ENCODE measurements at regions not wholly inside any gene's neighbourhood (a gene's known extent, or its start where the extent isn't known, plus 50 kb on each side); places are given as distances from the start of the nearest gene placed in this dataset.

DNA sequence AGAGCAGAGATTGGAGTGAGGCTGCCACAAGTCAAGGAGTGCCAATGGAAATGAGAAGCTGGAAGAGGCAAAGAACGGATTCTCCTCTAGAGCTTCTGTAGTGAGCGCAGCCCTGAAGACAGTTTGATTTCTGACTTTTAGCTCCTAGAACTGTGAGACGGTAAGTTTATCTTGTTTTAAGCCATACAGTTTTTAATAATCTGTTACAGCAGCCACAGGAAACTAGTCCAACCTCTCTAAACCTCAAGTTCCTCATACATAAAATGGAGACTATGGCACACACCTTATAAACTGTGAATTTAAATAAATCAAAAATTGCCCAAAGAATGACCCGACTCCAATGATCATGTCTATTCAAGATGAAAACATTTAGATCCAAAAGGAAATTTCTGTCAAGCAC is 596.5 kb downstream of the BCL11A start:
- FAIRE-seq (no peak), DNase-seq (ENCODE audit: low spot score in 2 of 2) (no peak)

DNA sequence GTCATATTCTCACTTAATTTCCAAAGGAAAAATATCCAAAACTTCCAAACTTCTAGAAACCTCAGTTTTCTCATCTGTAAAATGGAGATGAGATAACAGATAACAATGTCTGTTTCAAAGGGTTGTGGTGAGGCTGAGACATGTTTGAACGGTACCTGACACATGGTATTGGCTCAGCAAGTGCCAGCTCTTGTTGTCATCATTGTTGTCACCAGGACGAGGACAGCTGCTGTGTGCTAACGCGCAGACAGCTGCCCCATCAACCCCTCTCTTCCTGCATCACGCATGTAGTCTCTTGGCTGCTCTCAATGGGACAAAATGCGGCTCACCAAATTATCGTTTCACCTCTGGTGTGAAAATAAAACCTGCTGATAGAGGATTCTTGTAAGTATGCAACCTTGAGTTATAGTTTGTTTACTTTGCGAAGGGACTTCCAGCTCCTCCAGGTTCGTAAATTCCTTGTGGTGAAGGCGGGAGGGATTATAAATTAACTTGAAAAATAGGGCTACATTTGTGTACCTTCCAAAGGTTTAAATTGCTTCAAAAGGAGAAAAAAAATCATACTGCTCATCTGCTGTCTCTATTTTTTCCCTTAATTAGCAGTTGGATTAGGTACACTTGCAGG is 605.4 kb downstream of the BCL11A start:
- no peak for DNase-seq (ENCODE audit: low spot score in 2 of 2)
- no peak for FAIRE-seq

DNA sequence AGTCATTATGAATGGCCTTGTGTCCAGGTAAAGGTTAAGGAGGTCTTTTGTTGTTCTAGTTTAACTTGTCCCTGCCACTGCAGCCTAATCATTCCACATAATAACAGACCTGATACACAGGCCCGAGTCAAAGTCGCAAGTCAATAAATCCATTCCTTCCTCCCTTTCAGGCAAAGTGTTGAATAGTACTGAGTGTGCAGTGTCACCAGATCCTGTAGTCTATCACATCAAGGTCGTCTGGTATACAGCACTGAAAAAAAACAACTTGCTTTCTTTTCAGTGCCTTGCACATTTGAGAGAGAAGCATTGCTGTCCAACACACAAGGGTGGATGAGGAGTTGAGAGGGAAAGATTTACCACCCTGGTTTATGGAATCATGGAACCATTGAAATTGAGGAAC is 606.2 kb downstream of the BCL11A start:
- no peak for DNase-seq (ENCODE audit: low spot score in 2 of 2)
- FAIRE-seq = no peak

DNA sequence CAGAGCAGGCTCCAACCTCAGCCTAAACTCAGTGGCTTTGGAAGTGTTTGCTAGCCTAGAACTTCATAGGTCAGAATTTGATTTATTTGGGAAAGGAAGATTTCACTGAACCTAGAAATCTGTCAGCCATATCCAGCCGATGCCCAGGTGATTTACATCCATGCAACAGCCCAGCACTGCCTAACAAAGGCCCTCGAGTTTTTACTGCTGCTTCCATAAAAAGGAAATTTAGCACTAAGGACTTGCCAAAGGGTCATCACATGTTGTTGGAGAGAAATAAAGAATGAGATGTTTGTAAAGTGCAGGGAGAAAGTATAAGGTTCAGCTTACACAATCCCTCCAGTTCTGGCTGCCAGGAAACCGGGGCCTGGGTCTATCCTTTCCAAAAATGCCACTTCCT is 614.2 kb downstream of the BCL11A start:
- no peak for FAIRE-seq

DNA sequence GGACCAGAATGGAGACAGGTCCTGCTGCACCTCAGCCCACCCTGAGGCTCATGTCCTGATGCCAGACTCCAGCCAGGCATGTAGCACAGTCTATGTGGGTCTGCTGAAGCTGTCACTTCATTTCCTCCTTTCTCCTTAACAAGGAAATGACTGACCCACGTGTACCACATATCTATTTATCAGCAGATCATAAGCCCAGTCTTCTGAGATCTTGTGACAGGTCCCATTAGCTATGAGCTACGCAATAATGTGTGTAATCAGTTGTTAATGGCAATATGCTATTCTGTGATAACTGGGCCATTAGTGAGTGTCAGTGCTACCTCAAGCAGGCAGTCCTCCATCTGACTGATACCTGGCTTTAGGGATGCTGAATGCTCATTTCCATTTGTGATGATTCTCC is 615.3 kb downstream of the BCL11A start:
- no peak for FAIRE-seq
- DNase-seq (ENCODE audit: low spot score in 2 of 2) = no peak

More for the DNA sequence above, 614.2 kb downstream of the BCL11A start:
- no peak for DNase-seq (ENCODE audit: low spot score in 2 of 2)

DNA sequence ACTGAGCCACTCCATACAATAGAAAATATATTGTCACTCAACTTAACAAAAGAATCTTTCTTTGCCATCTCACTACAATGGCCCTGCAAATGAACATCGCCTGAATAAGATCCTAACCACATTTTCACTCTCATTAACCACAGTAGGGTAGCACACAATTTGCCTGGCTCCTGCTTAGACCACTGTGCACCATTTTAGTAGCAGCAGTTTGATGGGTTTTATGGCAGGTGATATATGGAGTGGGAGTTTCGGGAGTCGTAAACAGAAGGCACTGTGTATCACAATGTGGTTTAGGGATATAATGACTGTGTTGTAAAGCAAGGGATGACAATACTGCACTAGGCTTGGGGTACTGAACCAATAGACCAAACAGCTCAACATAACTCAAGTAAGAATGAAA is 617.4 kb downstream of the BCL11A start:
- DNase-seq (ENCODE audit: low spot score in 2 of 2) = peak in 1 of 2 donors; percentile 4
- FAIRE-seq = no peak

DNA sequence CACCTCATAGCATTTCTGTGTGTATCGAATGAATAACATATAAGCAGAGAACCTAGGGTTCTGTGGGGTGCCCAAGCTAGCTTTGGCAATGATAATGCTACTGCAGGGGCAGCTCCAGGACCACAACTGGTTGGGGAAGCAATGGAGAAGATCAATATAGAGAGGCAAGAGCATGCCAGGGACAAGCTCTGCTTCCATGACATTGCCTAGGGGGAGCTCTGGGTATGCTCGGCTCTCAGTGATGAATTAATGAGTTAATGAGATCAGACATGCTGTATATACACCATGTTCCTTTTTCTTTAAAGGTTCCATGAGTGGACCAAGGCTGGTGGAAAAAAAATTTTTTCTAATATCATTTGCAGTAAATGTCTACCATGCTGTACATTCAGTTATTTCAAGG is 618.4 kb downstream of the BCL11A start:
- DNase-seq (ENCODE audit: low spot score in 2 of 2) (no peak), FAIRE-seq (no peak)

DNA sequence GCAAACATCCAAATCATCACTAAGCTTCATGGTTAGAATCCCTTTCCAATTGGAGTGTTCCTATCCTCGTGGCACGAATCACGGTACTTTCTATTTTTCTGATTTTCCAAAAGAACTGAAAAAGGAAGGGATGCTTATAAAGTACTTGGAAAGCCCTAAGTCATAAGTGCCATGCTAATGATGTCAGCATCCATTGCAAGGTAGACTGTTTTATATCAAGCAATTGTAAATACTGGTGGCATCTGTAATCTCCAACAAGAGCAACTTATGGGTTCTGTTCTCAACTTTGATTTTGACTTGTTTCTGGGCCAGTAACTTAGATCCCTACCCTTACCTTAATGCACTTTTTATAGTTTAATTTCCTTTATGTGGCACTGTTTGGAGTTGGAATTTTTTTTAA is 619.5 kb downstream of the BCL11A start:
- DNase-seq (ENCODE audit: low spot score in 2 of 2) = no peak
- no peak for FAIRE-seq

DNA sequence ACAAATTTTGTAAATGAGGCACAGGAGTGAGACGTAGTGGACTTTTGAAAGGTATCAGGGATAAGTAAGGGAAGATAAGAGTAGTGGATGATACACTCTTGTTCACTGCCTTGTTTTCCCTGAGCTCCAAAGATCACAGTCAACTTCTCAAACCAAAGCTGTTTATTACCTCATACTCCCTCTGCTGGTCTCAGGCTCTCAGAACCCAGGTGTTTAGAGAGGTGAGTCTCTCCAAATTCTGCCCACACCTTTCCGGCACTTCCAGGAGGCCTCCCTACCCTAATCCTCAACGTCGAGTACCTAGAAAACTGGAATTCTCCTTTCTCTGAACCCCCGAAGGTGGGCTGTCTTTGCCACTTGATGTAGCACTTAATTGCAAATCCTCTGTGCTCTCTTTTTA is 621.1 kb downstream of the BCL11A start:
- FAIRE-seq (no peak), DNase-seq (ENCODE audit: low spot score in 2 of 2) (no peak)

DNA sequence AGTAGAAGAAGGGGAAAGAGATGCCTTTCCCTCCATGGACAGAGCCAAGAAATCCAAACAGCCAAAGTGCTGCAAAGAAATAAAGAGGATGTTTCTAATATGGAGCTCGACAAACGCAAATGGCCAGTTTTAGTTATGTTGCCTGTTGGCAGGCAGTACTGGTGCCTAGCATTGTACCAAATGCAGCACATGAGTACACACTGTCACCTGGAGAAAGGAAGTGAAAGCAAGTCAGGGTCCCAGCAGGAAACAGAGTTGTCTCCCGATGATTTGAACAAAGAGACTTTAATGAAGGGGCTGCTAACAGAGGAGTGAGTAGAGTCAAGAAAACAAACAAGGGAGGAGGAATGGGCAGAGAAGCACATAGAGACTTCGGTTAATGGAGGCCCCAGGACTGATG is 623.0 kb downstream of the BCL11A start:
- DNase-seq (ENCODE audit: low spot score in 2 of 2) = no peak
- FAIRE-seq = no peak

DNA sequence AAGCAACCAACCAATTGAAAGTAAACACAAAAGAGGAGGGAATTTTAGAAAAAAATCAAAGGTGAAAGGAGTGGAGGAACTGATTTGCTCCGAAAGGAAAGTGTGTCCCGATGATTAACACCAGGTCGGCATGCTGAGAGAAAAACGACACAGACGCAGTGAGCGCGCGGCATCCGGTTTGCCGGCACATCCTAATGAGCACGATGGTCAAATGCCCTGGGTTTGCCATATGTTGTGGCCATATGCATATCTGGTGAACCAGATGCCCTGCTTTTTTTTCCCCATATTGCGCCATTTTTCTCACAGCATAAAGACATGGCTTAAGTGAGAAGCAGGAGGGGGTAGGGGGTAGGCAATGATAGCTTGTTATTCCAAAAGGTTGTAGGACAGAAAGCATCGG is 626.7 kb downstream of the BCL11A start:
- DNase-seq (ENCODE audit: low spot score in 2 of 2) (no peak), FAIRE-seq (no peak)

DNA sequence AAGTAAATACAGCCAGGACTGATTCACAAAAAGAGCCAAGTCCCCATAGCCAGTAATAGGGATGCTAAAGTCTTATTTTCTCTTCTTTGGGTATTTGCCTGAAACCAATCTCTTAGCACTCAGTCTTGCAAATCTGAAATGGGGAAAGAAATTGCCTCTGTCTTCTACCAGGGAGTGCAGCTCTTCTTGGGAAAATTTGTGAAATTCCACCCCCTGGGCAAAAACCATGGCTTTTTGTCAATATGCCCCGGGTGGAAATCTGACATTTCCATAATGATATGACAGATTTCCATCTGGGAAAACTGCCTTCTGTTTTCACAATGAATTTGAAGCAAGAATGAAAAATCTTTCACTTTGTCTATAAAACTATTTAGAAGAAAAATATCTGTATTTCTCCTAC is 628.1 kb downstream of the BCL11A start:
- no peak for DNase-seq (ENCODE audit: low spot score in 2 of 2)
- FAIRE-seq = no peak

DNA sequence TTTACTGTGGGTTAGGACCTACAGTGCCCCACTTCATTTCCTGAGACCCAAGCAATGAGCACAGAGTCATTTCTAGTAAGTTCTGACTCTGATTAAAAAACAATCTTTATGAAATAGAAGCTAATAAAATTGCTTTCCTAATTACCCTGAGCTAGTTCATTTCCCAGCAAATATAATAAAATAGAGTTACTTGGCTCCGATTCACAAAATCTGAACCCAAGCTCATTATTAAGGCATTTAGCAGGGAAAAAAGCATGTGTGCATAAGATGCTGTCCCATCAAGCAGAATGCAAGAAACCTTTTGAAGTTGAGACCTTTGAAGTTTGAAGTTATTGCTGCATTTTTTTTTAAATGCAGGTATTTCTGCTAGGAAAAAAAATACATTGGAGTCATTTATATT is 629.1 kb downstream of the BCL11A start:
- no peak for DNase-seq (ENCODE audit: low spot score in 2 of 2)
- FAIRE-seq = no peak

DNA sequence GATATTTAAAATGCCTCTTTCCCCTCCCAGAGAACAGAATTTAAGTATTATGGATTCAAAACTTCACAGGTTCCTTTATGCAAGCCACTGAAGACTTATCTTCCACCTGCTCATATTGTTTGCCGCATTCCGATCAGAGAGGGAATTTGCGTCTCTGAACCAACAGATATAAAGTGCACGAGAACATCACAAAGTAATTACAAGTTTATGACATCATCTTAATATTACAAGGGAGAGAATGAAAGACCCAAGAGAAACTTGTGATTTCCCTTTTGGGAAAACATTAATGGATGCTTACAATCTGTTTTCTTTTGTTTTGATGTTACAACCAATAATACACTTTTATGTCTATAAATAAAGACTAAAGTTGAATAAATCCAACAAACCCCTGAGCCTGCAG is 631.0 kb downstream of the BCL11A start:
- DNase-seq (ENCODE audit: low spot score in 2 of 2) (no peak), FAIRE-seq (no peak)

DNA sequence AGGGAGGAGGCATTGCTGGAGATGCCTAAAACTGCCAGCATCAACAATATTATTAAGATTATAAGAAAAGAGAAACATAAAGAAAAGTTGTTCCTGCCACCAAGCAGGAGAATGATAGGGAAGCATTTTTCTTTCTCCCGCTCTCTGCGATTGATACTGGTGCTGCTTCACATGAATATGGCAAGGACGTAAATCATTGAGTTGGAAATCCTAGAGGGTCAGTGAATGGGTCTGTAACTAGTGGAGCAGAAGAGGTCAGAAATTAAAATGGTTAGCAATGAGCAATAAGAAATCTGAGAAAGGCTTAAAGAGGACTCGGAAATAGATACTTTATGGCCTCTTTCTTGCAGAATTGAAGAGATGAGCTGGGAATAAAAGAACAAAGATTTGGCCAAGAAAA is 631.7 kb downstream of the BCL11A start:
- DNase-seq (ENCODE audit: low spot score in 2 of 2) = no peak
- no peak for FAIRE-seq

DNA sequence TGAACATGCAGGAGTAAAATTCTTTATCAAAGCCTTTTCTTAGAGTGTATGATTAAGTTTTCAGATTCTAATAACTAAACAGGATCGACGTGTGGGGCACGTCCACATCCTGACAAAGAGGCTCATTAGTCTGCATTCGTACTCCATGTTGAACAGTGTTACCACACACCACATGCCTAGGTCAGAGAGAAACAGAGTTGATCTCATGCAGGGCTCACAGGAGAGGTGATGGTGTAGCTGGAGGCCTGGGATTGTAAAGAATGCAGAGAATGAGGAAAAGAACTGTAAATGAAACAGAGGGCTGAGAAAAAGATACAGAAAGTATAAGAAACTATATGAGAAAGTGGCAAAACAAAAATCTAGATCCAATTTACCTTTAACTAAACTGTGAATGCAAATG is 632.5 kb downstream of the BCL11A start:
- DNase-seq (ENCODE audit: low spot score in 2 of 2) (no peak), FAIRE-seq (no peak)

DNA sequence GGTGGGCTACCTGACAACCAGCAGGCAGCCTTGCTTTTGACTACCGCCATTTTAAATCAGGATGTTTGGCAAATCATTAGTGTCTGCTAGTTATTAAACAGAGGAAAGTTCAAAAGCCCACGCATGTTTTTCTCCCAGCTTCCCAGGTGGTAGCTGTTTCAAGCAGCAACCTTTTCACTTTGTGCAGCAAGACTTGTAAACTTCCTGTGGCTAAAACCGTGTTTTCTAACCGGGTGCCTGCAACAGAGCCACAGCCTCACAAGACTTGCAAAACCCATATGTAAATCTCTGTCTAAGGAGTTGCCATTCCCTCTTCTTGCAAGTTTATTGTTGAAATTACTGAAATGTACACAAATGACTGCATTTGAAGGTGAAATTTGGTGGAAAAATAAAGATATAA is 633.1 kb downstream of the BCL11A start:
- FAIRE-seq (no peak), DNase-seq (ENCODE audit: low spot score in 2 of 2) (no peak)

DNA sequence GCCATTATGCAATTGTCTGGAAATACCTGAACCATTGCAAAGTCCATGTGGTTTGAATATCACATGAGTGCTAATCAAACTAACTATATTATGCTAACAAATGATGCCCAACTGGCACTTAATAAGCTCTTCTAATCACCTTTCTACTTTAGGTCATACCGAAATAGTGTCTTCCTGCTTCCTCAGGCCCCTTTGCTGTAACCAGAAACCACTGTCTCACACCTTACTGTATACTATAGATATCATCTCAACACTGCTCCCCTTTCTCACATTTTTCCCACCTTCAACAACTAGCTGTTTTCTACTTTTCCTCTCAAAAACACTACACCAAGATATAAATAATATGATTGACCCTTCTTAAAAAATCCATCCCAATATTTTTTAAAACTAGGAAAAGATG is 633.9 kb downstream of the BCL11A start:
- DNase-seq (ENCODE audit: low spot score in 2 of 2) (no peak), FAIRE-seq (no peak)

DNA sequence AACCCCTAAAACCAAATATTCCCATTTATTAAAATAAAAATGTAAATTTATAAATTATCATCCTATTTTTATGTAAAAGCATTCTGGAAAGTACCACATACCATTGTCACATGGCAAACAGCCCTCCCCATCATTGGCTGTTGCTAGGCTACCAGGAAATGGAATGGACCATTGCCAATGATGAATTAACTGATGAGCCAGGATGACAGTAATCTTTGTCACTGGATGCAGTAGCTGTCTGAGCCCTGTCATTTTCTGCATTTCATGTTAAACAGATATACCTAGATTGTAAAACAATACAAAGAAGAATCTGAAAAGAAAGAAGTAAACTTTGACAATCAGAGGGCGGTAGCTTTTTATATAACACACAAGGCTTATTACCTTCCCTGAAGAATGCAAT is 641.4 kb downstream of the BCL11A start:
- no peak for DNase-seq (ENCODE audit: low spot score in 2 of 2)

DNA sequence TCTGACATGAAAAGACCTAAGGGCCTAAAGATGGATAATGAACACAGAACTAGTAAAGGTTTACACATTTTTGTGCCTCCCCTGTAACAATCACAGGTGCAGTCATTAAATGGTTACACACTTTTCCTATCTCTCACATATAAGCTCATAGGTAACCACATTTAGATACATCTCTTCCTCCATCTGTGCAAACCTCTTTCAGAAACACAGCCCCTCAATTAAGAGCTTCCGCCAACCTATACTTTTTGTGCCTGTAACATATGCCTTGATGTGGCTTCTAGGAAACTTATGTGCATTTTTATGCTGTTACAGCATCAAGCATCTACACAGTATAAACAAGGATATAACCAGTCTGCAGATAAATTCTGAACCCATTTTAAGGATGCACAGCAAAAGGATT is 643.3 kb downstream of the BCL11A start:
- DNase-seq (ENCODE audit: low spot score in 2 of 2) (no peak), FAIRE-seq (no peak)

More for the DNA sequence above, 641.4 kb downstream of the BCL11A start:
- FAIRE-seq = no peak

DNA sequence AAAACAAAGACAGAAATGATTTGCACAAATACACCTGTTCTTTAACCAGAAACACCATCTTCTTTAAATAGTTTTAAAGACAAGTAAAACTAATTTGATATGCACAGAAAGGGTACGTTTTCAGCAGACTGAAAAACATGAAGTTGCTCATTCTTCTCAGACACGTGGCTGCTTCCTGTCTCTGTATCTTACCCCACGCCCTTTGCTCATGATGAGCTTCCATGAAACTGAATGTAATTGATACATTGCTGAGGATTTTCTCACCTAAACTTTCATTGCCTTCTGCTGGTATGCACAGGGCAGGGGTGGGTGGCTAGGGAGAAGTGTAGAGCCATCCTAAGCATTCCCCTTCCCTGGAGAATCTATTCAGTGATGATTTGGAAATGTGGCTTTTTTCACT is 644.3 kb downstream of the BCL11A start:
- FAIRE-seq = no peak

DNA sequence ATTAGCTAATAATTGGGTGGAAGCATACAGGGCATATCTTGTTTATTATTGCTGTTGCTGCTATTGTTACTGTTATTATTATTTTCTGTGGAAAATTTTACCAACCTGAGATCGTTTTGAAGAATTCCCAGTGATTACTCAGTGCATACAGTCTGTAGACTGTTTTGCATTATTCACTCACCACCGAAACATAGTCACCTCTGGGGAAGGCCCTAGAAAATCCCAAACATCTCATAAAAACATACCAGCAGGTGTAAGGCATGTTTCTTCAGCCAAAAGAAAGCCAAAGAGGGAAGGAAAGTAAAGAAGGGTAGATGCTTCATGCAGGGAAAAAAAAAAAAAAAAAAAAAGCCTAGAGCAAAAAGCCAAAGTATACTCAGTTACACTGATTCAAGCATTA is 647.7 kb downstream of the BCL11A start:
- DNase-seq (ENCODE audit: low spot score in 2 of 2) (no peak), FAIRE-seq (no peak)

More for the DNA sequence above, 644.3 kb downstream of the BCL11A start:
- no peak for DNase-seq (ENCODE audit: low spot score in 2 of 2)

DNA sequence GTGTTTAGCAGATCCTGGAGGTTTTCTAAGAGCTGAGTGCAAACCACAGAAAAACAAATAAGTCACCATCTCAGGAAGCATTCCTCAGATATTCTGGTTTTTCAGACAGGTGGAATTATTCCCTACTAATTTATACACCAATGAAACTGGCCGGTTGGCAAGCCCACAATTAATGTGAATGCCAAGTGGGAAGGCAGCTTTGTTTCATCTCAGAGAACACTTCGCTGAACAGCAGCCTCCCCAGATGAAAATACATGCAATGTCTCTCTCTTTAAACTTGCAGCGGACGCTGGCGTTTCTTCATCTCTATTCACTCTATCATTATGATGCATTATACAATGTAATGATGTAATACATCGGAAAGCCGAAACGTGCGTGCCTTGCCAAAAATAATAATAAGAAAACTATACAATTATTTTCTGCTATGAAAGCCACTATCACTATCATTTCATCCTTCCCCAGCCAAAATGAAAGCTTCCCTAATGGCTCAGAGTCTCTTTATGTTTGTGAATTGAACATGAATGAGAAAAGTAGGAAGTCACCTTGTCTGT is 649.4 kb downstream of the BCL11A start:
- FAIRE-seq (no peak), DNase-seq (ENCODE audit: low spot score in 2 of 2) (no peak)
